Effector CD8-positive, alpha-beta T cell (primary cell): ENCODE measurements at regions not wholly inside any gene's neighbourhood (a gene's known extent, or its start where the extent isn't known, plus 50 kb on each side); places are given as distances from the start of the nearest gene placed in this dataset.

Source experiments
- DNase-seq: peaks from one replicate; lab custom pipeline; 2025; lab: John Stamatoyannopoulos, UW

DNA sequence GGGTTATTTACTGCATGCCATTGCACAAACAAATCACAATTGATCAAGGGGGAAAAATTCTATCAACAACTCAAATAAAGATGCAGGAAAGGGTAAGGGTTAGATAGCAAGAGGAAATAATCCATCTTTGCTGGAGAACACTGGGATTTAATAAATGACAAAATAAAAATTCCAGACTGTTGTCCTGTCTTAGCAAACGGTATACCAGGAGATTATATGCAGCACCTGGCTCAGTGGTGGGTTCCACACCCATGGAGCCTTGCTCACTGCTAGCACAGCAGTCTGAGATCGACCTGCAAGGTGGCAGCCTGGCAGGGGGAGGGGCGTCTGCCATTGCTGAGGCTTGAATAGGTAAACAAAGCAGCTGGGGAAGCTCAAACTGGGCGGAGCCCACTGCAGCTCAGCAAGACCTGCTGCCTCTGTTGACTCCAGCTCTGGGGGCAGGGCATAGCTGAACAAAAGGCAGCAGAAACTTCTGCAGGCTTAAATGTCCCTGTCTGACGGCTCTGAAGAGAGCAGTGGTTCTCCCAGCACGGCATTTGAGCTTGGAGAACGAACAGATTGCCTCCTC, 296.5 kb upstream of the THSD7B start:
- no peak for DNase-seq

DNA sequence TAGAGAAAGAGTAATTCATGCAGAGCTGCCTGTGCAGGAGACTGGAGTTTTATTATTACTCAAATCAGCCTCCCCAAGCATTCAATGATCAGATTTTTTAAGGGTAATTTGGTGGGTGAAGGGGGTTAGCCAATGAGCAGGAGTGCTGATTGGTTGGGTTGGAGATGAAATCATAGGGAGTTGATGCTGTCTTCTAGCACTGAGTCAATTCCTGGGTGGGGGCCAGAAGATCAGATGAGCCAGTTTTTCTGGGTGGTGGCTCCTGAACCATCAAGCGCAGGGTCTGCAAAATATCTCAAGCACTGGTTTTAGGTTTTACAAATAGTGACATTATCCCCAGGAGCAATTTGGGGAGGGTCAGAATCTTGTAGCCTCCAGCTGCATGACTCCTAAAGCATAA, 312.8 kb upstream of the THSD7B start:
- no peak for DNase-seq

DNA sequence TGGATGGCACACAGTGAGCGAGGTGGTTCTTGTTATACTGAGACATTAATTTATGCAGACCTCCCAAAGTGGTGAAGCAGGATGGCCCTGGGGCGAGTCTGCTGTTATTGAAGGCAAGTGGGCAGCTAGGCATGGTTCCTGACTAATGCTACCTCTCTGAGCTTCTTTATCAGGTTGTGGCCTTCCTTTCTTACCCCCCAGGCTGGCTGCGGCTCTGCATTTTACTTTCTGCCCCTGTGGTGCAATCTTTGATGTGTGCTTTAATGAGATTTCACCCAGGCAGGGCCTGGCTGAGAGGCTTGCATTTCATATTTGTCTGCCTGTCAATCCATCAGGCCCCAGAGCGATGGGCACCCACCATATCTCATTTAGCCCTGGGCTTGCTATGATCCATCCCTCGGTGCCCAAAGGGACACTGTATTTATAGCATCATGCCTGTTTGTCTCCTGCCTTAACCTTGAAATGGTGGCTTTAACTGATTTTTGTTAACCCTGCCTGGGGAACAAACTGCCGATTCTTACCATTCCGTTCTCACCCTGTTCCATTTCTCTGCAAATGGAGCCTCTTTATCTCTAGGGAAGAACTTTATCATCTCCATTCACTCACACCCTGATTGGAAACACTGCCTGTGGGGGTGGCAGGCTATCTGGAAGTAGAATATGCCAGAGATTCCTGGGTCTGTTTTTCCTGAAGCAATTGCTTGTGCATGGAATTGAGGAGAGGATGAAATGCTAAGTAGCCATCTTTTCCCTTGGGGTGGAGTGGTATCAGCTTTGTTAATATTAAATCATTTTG, 316.2 kb upstream of the THSD7B start:
- no peak for DNase-seq

DNA sequence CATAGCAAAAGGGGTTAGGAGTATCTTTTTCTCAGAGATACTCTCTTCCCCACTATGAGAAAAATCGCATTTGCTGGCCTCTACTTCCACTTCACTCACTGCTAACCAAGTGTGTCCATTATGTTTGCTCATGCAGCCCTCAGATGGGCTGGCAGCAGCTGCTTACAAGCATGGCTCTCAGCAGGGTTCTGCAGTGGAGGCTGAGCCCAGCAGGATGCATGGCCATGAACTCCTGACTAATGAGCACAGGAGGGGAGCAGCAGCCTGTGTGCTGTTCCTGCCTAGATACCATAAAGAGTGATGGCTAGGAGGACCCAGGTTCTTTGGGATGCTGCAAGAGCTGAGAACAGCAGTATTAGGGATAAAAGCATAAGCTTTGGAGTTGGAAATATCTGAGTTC, 316.9 kb upstream of the THSD7B start:
- no peak for DNase-seq

DNA sequence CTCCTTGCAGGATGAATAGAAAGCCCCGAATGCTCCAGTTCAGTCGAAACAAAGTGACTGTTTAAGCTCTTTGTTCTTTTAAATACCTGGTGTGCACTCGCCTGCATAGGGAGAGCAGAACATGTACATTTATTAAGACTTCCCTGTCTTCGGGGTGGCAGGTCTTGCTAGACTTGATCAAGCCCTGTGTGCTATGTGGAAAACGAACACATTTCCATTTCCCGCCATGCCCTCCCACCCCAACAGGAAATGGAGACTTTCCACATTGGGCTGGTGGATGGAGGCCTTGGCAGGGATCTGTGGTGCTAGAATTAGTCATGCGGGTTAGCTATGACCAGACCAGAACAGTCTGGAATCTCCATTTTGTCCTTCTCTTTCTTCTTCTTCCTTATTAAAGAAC, 321.0 kb upstream of the THSD7B start:
- DNase-seq = no peak

DNA sequence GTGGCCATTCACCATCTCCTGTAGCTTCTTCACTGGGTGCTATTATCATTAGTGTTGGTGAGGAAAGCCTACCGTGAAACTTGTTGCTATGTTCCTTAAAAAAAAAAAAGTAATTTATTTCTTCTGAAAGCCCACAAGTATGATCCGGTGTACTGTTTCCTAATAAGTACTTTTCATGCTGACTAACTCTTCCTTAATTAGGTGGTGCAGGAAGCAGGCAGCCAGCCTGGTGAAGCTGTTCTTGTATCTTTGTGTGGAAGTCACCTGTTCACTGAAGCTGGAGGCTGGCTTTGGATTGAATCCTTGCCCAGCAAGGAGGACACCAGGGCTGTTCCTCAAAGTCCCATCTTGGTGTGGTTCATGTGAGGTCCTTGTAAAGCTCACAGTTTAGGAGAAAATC, 321.7 kb upstream of the THSD7B start:
- no peak for DNase-seq

DNA sequence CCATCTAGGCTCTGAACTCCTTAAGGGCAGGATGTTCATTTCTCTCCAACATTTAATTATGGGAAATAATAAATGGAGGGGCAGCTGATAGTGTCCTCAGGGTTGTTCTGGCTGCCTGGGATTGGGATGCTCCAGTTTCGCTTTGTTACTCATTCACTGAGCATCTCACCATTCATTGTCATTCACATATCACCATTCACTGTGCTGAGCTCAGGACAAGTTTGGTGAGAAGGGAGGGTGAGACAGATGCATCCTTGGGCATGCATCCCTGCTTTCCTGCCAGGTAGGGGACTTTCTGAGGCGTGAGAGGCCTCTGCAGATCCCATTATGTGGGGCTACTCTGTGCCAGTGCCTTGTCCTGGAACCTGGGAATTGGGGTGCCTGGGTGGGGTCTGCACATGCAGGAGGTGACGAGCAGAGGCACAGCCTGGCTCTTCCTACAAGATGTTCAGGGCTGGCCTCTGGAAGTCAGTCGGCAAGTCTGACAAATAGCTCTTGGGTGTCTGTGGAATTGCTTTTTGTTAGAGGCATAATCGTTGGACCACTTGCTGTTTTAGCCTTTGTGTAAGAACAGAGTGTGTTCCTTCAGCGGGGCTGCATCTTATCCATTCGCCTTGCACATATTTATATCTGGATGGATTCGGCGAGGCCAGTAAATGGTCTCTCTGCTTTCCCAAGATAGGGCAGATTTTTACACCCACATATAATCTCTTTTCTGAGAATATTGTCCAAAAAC, 323.2 kb upstream of the THSD7B start:
- no peak for DNase-seq

DNA sequence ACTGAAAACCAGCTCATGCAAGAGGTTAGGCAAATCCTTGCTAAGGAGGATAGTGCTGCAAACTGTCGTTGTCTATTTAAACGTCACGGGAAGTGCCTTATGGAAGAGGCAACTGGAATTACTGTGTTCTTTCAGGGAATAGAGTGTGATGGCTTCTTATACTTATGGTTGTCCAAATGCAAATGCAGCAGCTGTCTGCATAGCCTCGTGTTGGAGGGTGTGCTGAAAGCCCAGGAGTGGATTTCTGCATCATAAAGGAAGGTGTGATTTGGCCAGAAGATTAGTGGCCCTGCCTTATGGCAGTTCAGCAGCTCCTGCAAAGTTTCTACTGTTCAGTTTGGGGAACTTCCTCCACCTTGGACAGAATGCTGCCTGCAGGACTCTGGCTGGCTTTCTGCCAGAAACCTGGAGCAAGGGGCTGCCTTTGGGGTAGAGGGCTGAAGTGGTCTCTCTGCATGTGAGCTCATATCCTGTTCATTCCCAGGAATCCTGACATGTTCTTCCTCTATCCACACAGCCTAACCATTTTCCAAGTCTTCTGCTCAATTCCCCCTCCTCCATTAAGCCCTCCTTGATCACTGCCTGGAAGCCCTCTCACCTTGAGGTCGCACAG, 321.2 kb upstream of the CXCR4 start:
- no peak for DNase-seq

DNA sequence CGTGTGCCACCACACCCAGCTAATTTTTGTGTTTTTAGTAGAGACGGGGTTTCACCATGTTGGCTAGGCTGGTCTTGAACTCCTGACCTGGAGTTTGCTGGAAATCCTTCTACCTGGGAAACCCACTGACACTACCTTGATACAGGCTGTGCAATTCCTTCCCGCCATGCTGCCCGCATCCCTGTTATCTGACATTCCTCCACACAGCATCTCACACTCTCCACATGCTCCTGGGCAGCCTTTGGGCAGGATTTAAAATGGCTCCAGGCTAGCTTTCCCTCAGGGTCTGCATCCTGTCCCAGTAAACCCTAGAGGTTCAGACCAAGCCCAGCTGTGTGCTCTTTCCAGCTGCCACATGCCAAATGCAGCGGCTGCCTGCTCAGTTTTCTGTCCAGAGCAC, 319.5 kb upstream of the CXCR4 start:
- DNase-seq = no peak

DNA sequence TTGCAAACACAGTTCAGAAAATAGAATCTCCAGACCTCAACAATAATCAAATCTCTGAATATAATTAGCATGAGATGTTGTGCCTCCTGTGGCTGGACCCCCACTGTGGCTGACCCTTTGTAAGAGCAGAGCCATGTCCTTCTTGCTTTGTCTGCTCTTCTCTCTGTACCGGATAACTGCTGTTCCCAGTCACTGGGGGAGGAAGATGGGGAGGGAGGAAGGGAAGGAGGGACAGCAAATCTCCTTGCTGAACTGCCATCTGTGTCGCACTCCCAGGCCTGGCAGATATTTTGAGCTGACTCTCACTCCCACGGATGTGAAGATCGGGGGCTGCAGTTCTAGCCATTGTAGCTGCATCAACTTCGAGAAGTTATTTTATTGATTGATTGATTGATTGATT, 319.0 kb upstream of the CXCR4 start:
- DNase-seq = no peak

DNA sequence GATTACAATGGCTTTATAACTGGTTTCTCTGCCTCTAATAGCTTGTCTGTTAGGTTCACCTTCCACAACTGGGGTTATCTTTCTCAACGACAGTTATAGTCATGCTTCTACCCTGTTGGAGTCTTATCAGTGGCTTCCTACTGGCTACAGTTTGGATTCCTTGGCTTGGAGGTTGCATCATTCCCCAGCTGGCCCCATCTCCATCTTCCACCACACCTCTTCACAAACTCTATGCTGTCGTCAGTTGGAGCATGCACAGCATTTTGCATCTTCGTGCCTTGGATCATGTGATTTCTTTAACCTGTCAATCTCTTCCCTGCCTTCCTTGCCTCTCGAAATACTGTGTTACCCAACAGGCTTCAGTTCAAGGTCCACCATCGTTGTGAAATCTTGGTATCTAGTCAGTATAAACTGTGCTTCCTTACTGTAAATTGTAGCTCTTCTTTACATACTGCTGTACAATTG, 316.3 kb upstream of the CXCR4 start:
- DNase-seq = no peak

DNA sequence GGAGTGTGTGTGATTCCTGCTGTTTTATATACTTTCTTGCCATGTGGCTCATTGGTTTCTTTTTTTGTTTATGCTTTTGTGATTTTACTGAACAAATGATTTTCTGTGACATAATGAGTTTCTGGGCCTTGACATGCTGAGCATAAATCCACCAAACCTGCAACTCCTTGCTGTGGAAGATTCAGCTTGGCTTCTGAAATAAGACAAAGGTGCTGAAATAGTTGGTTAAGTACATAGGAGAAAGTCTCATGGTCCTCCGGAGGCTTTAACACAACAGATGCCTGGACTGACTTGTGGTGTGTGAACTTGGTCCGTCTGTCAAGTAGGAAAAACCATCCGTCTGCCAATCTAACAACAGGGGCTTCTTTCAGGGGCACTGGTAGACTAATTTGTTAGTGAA, 315.3 kb upstream of the CXCR4 start:
- no peak for DNase-seq

DNA sequence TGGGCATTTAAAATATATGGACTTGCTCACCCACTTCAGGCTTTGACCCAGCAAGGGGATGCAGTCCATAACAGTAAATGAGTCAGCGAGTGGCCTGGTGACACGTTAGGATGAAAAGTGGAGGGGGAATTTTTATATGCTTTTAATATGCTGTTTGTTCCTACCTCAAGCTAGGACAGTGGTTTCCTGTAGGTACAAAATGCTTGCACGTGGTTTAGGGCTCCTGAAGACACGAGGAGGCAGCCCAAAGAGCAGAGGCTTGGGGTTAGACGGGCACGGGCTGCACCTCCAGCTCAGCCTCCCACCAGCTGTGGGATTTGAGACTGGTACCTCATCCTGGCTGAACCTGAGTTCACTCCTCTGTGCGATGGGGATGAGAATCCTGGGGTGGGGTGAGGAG, 306.2 kb upstream of the CXCR4 start:
- DNase-seq = no peak

DNA sequence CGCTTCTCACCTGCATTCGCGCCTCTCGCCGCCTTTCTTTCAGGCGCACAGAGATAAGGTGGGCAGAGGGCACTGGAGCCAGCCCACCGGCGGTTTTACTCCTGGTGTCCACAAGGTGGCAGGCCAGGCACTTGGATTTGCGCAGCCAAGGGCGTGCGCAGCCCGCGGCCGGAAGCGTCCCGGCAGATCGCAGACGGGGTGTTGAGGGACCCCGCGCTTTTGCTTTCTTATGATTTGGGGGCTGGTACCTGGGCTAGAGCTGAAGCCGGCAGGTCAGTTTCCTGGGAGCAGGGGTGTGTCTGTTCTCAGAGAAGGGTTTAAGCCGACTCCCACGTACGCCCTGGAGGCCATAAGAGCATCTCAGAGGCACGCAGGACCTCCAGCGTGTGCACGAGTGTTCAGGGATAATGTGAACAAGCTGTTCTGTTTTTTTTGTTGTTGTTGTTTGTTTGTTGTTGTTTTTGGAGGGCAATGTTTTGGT, 305.6 kb upstream of the CXCR4 start:
- DNase-seq = peak; percentile 57

DNA sequence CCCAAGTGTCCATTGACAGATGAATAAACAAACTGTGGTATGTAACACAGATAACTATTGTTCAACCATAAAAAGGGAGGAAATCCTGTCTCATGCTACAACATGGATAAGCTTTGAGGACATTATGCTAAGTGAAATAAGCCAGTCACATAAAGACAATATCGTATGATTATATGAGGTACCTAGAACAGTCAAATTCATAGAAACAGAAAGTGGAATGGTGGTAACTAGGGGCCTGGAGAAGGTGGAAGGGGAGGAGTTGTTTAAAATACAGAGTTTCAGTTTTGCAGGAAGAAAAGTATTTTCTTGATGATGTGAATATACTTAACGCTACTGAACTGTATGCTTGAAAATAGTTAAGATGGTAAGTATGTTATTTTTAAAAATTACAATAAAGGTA, 304.6 kb upstream of the CXCR4 start:
- no peak for DNase-seq

DNA sequence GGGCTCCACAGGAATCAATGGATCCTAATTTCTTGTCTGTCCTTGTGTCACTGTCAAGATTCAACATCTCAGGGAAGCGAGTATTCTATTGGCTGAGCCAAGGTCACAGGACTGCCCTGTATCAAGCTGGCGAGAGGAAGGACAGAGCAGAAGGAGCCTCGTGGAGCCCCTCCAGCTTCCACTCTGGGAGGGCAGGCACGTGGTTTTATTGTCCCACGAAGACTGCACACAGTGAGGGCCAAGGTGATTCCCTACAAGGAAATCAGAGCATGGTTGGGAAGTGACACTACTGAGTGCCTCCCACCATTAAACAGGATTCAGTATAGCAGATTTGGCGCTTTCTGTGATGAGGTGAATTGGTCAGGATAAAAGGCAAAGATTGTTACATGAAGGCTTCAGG, 302.4 kb upstream of the CXCR4 start:
- DNase-seq = no peak

DNA sequence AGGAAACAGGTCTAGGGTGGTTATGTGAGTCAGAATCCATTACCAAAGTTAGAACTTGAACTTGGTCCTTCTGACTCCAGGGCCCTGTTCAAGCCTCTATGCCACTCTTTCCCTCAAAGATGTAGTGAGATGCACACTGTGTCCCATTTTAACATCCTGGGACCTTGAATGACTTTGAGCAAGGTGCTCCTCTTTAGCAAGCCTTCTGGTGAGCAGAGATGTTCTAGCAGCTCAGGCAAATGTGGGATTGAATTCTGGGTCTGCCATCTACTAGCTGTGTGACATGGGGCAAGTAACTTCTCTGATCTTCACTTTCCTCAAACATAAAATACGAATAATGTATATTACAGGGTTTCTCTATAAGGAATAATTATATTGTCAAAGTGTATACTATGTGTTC, 294.0 kb upstream of the CXCR4 start:
- no peak for DNase-seq

DNA sequence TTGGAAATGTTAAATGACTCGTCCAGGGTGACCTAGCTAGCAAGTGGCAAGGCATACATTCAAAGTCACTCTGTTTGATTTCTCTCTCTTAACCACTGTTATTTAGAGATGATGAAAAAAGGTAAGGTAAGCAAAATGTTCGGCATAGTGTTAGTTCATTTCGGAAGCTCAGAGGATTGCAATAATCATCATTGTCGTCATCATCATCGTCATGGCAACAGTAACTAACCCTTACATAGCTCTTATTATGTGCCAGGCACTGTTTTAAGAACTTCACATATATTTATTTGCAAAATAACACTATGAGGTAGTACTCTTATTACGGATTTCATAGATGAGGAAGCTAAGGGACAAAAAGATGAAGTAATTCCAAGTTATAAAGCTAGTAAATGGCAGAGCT, 292.7 kb upstream of the CXCR4 start:
- DNase-seq = no peak

DNA sequence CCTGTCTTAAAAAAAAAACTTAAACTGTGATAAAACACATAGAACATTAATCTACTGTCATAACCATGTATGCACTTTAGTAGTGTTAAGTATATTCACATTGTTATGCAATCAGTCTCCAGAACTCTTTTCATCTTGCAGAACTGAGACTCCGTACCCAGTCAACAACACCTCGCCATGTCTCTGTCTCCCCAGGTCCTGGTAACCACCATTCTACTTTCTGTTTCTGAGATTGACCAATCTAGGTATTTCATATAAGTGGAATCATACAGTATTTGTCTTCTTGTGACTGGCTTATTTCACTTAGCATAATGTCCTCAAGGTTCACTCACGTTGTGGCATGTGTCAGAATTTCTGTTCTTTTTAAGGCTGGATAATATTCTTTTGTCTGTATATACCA, 290.8 kb upstream of the CXCR4 start:
- no peak for DNase-seq

DNA sequence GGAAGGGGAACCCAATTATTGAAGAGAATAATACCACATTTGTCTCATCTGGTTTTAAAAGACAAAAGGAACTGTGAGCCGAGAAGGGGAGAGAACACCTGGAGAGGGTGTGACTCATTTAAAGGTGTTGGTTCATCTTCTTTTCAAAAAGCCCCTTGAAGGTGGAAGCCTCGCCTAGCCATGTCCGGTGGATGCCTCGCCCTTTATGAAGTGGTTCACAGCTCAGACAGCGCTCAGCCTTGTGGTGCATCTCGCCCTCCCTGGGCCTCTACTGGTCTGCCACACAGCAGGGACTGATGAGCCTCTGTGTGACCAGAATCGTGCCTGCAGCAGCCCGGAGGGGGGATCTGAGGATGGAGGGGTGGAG, 290.0 kb upstream of the CXCR4 start:
- DNase-seq = no peak

DNA sequence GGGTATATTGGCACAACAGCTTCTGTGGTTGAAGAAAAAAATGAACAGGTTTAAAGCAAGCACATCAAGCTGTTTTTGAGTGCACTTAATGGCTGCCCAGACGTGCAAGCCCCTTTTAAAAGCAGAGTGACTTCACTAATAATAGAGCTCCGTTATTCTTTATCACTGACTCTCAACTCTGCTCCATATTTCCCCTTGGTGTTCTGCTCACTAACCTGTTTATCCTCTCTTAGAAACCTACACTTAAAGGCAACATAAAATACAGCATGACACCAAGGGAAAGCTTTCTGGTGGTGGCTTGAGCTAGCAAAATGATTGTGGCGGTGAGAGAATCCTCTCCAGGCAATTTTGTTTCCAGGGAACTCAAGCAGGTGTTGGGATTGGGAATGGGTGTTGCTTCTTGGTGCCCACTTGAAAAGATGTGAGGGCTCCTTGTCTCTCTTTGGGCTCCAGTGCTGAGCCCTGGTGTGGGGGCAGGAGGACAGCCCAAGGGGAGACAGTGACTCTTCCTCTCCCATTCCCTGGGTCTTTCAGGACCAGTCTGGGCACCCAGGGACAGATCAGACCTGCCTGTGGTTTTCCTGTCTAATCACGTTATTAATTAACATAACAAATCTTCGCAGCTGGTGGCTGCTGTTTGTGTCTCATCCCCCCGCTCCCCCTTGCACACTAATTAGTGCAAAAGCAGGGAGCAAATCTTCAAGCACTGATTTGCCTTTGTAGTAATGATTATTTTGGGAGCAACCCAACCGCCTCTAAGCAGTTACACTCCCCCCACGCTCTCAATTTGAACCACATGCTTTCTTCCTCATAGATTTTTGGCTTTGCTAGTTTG, 289.4 kb upstream of the CXCR4 start:
- DNase-seq = no peak

DNA sequence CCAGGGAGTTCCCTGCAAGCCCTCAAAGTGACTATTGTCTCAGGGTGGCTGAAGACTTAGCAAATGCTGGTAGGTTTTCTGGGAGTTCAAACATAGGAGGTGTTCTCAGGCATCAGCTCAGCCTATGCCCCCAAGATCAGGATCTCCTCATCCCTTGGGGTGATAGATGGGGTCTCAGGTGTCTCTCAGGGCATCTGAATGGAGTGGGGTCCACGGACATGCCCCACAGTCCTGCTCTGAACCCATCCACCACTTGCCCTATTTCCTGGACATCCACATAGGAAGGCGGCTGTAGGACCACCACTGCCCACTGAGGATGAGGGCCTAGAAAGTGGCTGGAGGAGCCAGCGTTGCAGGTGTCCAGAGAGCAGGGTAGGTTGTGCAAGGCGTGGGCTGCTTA, 287.0 kb upstream of the CXCR4 start:
- no peak for DNase-seq
